ENCODE measurements at regions not wholly inside any gene's neighbourhood (a gene's known extent, or its start where the extent isn't known, plus 50 kb on each side); places are given as distances from the start of the nearest gene placed in this dataset.
"Not testable (repeated sequence)": the region's sequence is repeated elsewhere in the genome, so short reads cannot be mapped to it uniquely, and the experiment has no call there.

- DNase-seq (ENCODE audit: low read depth): no peak
These were observed 174.1 kb upstream of the TMTC1 start for GRCh38 chr12:29957835-29958234.

- no peak for DNase-seq (ENCODE audit: low read depth)
These were observed 162.2 kb upstream of the TMTC1 start for GRCh38 chr12:29945904-29946303.

GRCh38 chr12:29944269-29945000, 160.7 kb upstream of the TMTC1 start:
- DNase-seq (ENCODE audit: low read depth): no peak

GRCh38 chr12:29943683-29944082, 159.9 kb upstream of the TMTC1 start:
- DNase-seq (ENCODE audit: low read depth): no peak

GRCh38 chr12:29940811-29941210, 157.1 kb upstream of the TMTC1 start:
- DNase-seq (ENCODE audit: low read depth): no peak

- DNase-seq (ENCODE audit: low read depth): no peak
These were observed 146.8 kb upstream of the TMTC1 start for GRCh38 chr12:29930503-29930902.

- DNase-seq (ENCODE audit: low read depth): no peak
These were observed 145.6 kb upstream of the TMTC1 start for GRCh38 chr12:29929295-29929694.

GRCh38 chr12:29921307-29921706, 137.6 kb upstream of the TMTC1 start:
- DNase-seq (ENCODE audit: low read depth): peak; percentile 9

GRCh38 chr12:29908157-29908556, 124.4 kb upstream of the TMTC1 start:
- no peak for DNase-seq (ENCODE audit: low read depth)

GRCh38 chr12:29907461-29907860, 123.7 kb upstream of the TMTC1 start:
- DNase-seq (ENCODE audit: low read depth): no peak

GRCh38 chr12:29902043-29902442, 118.3 kb upstream of the TMTC1 start:
- no peak for DNase-seq (ENCODE audit: low read depth)

GRCh38 chr12:29901585-29901984, 117.8 kb upstream of the TMTC1 start:
- no peak for DNase-seq (ENCODE audit: low read depth)

- DNase-seq (ENCODE audit: low read depth): no peak
These were observed 115.6 kb upstream of the TMTC1 start for GRCh38 chr12:29899212-29899931.

- no peak for DNase-seq (ENCODE audit: low read depth)
These were observed 112.2 kb upstream of the TMTC1 start for GRCh38 chr12:29895966-29896365.

GRCh38 chr12:29893002-29893401, 109.3 kb upstream of the TMTC1 start:
- DNase-seq (ENCODE audit: low read depth): no peak

- no peak for DNase-seq (ENCODE audit: low read depth)
These were observed 108.0 kb upstream of the TMTC1 start for GRCh38 chr12:29891792-29892191.

- DNase-seq (ENCODE audit: low read depth): peak; percentile 1
These were observed 106.0 kb upstream of the TMTC1 start for GRCh38 chr12:29889737-29890136.

- no peak for DNase-seq (ENCODE audit: low read depth)
These were observed 105.0 kb upstream of the TMTC1 start for GRCh38 chr12:29888777-29889176.

- DNase-seq (ENCODE audit: low read depth): not testable (repeated sequence)
These were observed 101.2 kb upstream of the TMTC1 start for GRCh38 chr12:29884957-29885356.

- no peak for DNase-seq (ENCODE audit: low read depth)
These were observed 100.3 kb upstream of the TMTC1 start for GRCh38 chr12:29883941-29884554.

GRCh38 chr12:29883525-29883924, 99.8 kb upstream of the TMTC1 start:
- DNase-seq (ENCODE audit: low read depth): no peak

GRCh38 chr12:29882846-29883245, 99.1 kb upstream of the TMTC1 start:
- no peak for DNase-seq (ENCODE audit: low read depth)

GRCh38 chr12:29880987-29881386, 97.2 kb upstream of the TMTC1 start:
- no peak for DNase-seq (ENCODE audit: low read depth)
